HG03378 (cell line): ENCODE measurements at regions not wholly inside any gene's neighbourhood (a gene's known extent, or its start where the extent isn't known, plus 50 kb on each side); places are given as distances from the start of the nearest gene placed in this dataset.

ENCODE experiments used
- ATAC-seq: cut with Tn5 transposase; IDR thresholded peaks from one replicate; pipeline ENCODE4 v1.9.1; 2021; ENCODE audit warnings: mild to moderate bottlenecking, moderate library complexity; ENCODE audit not compliant: unreplicated experiment

- no peak for ATAC-seq
Measured at GRCh38 chr20:19807946-19808330, 49.9 kb downstream of the RIN2 start.

GRCh38 chr20:19808498-19808897 lies 50.4 kb downstream of the RIN2 start:
- ATAC-seq, result no peak

GRCh38 chr20:19809505-19809904 lies 51.4 kb downstream of the RIN2 start:
- ATAC-seq, result no peak

DNA sequence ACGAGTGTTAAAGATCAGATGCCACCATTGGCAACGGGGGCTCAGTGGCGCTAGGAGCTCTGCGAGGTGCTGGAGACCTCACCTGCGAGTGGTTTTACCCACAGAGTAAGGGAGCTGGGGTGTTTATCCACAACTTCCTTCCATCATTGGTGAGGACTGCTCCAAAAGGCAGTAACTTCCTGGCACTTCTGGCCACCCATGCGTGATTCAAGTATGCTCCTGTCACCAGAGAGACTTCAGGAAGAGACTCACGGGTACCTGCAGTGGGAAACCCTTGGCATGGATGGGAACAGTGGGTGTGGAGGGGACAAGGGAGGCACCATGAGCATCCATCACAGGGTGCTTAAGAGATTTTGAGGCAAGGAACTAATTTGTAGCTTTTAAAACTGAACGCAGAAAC lies 53.2 kb downstream of the RIN2 start:
- no peak for ATAC-seq

DNA sequence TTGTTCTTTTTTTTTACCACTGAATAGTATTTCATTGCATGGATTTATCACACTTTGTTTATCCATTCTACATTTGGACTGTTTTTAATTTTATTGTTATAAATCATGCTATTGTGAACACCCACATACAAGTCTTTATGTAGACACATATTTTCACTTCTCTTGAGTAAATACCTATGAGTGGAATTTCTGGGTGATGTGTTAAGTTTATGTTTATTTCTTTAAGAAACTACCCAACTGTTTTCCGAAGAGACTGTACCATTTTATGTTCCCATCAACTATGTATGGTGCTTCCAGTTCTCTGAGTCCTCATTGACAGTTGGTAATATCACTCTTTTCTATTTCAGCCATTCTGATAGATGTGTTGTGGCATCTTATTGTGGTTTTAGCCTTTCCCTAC lies 54.0 kb downstream of the RIN2 start:
- no peak for ATAC-seq

DNA sequence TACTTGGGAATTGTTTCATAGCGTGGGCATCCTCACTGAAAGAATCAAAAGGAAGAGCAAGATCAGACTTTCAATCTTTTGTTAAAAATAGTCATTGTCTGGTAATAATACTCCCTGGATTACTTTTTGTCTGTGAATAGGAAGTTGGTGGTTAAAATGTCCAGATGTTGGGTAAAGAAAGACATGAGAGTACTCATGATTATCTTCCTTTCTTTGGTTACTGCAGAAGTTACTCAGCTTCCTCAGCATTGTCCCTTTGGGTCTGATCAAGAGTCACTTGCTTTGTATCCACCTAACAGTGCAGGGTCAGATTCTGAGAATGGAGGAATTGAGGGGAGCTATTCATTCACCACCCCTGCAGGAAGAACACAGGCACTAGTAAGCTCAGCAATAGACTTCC lies 54.6 kb downstream of the RIN2 start:
- no peak for ATAC-seq

- ATAC-seq, result no peak
Measured at GRCh38 chr20:19813846-19814640, 56.0 kb downstream of the RIN2 start.

DNA sequence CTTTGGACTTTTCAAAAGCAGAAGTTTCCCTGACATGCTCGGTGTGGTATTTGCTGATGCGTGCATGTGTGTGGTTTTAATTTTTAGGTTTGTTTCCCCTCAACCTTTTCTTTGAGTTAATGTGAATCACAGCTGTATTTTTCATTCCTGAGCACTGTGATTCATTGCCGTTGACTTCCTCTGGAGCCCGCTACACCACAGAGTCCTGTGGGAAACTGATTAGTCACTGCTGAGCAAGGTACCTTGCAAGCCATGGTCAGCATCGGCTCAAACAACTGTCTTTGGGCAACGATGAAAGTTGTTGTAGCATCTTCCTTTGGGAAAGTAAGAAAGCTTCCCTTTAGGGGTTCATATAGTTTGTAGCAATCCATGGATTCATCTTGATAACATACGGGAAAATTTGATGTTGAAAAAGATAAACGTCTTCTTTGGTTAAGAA lies 57.5 kb downstream of the RIN2 start:
- peak; percentile 50 for ATAC-seq

DNA sequence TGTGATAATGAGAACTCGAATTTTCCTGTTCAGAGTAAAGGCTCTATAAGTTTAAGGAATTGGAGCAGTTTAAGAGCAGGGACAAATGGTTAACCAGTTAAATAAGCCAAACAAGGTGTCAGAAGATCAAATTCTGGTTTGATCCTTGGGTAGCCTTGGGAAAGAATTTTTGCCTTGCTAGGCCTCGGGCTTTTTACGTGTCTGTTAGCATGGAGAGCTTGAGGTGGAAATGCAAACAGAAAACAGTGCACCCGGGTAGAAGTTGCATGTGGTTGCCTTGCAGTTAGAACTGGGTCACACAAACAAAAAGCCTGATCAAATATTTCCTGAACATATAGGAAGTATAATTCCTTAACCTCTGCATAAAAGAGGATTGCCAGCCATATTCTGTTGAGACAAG lies 58.3 kb downstream of the RIN2 start:
- ATAC-seq, result no peak

GRCh38 chr20:19817017-19817416 lies 59.0 kb downstream of the RIN2 start:
- ATAC-seq, result no peak

- ATAC-seq, result no peak
Measured at GRCh38 chr20:19819149-19819548, 61.1 kb downstream of the RIN2 start.

DNA sequence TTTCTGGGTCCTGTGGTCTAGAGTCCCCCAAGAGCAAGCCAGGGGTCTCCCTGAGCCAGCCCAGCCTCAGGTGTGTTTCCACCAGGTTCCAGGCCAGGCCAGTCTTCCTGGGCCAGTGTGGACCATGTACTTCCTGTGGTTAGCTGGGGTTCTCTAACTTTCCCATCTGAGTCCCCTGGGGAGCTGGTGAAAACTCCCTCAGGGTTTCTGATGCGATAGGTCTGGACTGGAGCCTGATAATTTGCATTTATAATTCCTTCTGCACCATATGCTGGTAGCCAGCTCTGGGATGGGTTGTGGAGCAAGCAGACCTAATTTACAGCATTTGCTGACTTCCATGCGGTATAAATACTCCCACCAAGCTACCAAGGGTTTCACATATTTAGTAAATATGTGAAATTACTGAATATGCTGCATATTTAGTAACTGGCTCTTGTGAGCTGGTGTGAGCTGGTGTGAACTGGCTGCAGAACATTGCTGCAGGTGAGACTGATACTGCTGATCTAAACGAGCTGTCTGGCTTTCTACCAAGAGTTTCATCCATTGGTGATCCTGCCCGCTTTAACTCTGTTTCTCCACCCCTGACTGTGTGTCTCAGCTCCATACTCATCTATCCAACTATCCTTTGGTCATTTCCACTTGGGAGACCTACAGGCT lies 62.6 kb downstream of the RIN2 start:
- no peak for ATAC-seq

DNA sequence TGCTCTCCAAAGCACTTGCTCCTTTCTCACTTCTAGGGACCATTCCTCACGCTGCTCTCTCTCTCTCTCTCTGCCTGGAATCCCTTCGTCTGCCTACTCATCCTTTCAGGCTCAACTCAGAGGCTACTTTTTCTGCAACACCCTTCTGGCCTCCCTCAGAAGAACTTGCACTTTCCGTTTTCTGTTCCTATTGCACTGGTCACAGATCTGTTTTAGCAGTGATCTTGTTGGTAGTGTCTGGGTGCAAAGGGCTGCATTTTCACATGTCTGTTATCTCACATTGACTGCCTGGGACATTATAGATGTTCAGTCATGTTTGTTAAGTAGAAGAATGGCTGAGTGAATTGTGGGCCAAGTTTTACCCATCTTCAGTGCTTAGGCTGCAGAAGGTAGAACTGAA lies 63.5 kb downstream of the RIN2 start:
- no peak for ATAC-seq

DNA sequence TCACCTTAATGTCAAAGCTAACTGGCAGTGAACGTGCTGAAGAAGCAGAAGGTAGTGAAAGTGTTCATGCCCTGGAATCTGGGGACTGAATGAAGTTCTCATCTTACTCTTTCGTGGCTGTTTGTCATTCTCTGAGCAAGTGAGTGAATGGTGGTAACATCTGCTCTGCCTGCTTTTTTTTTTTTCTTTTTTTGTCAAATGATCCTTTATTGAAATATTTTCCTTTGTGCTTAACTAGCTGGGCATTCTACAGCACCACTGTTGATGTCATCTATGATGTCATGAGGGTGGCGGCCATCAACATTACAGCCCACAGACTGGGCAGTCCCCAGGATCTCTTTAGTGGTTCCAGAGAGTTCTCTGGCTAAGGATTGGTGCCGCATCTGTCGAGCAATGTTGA lies 65.2 kb downstream of the RIN2 start:
- ATAC-seq, result no peak

DNA sequence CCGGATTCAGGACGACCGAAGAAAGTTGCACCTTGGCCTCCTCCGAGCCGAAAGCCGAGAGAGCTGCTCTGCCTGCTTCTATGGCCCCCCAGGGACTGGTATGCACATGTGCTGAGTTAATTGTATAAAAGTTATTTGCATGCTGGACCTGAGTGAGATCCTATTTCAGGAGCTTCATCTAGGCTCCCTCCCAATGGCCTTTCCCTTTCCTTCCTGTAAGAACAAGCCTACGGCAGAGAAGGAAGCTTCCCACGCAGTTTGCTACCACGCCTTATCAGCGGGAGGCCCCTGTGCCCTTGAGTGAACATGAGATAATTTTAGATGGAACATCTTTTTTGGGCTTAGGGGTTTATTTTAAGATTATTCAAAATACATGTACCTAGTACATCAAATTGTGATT lies 65.9 kb downstream of the RIN2 start:
- ATAC-seq, result no peak

- no peak for ATAC-seq
Measured at GRCh38 chr20:19824861-19825260, 66.8 kb downstream of the RIN2 start.

DNA sequence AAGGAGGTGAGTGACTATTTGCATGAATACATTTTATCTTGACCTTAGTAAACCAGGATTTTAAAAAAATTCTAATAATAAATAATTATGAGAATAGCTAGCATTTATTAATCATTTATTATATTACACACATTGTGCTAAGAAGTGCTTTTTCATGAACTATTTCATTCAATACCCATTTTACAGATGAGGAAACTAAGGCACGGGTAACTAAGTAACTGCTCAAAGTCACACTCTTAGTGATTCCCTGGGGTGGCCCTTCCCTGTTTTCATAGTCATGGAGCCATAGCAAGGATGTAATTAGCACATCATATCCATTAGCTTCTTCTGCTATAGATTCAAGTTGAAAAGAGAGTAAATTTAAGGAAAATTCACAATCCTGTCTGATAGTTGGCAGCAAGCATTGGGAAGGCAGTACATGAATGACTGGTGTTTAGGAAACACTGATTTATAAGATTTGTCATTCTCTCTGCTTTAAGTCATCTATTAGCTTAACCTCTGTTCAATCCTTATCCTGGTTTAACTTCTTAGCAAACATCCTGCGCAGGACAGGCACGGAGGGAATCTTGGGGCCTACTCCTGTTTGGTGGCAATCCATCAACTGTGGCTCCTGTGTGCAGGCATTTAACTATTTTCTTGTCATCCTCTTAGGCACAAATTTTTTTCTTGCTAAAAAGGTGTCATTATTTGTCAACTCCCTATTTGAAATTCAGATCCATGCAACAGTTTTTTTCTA lies 68.3 kb downstream of the RIN2 start:
- ATAC-seq, result no peak

DNA sequence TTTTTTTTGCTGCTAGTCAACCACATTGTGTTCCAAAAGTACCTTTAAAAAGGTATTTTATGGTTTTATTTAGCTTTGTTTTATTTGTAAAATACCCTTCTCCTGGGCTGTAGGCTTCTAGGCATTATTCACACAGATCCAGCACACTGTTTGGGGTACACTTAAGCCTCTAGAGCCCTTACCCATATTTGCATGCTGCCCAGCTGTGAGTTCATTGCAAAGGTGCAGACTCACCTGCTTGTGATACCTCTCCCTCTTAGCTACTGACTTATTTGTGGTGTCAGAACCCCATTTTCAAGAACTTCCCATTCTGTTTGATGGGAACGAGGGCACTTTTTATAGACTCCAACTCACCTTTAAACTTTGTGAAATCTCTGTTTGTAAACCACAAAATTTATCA lies 69.8 kb downstream of the RIN2 start:
- no peak for ATAC-seq

- peak; percentile 96 for ATAC-seq
Measured at GRCh38 chr20:19828232-19828631, 70.2 kb downstream of the RIN2 start.

GRCh38 chr20:19830211-19830785 lies 72.2 kb downstream of the RIN2 start:
- ATAC-seq, result no peak

DNA sequence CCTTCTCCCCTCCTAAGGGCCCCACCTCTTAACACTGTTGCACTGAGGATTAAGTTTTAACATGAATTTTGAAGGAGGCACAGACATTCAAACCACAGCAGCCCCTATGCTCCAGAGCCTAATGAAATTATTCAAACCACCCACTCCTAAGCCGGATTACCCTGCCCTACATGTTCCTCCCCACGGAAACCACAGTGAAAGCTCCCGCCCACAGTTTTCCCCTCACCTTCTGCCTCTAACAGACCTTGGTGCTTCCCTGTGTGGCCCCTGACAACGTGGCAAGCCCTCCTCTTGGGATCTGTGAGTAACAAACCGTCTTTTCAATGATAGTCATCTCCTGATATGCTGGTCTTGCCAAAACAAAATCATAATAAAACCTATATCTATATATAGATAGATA lies 74.8 kb downstream of the RIN2 start:
- no peak for ATAC-seq

DNA sequence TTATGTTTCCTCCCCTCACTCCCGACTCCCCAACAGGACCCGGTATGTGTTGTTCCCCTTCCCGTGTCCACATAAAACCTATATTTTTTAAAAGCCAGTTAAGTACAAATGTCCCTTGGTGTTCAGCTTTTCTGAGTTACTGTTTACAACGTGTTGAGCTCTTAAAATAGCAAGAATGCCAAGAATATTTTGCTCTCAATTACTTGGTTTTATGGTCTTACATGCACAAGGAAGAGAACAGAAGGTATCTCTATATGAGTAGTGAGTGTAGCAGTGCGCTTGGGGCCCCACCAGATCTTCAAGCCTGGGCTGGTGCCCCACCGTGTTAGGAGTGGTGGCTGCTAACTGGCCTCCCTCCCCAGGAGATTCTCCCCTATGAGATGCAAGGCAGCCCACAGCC lies 75.3 kb downstream of the RIN2 start:
- no peak for ATAC-seq
